NCI-H345 (cell line): ENCODE measurements at regions not wholly inside any gene's neighbourhood (a gene's known extent, or its start where the extent isn't known, plus 50 kb on each side); places are given as distances from the start of the nearest gene placed in this dataset.
"Not testable (repeated sequence)": the region's sequence is repeated elsewhere in the genome, so short reads cannot be mapped to it uniquely, and the experiment has no call there.

Experiments
- DNase-seq: peaks from one replicate; lab custom pipeline; 2025; lab: John Stamatoyannopoulos, UW

DNA sequence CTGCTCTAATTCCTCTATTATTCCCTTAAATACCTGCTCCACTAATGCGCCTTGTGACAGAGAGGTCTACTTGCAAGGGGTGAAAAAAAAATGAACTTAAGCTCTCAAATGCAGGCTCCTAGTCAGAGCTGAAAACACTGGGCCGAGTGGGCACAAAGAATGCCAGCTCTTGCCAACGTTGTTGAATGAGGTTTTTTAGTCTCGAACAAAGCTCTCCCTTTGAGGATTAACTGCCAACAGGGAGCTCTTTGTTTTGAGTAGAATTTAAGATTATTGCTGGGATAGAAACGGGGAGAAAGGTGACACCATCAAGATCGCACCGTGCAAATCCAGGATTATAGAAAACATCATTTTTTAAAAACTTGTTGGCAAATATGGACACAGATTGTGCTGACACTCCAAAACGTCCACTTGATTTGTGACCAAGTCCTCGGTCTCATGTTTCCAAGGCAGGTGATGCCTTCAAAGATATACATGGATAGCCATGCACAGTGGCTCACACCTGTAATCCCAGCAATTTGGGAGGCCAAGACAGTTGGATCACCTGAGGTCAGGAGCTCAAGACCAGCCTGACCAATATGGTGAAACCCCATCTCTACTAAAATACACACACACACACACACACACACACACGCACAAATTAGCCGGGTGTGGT lies 163.2 kb downstream of the BMP7 start:
- DNase-seq = no peak

- no peak for DNase-seq
Measured at GRCh38 chr20:57104113-57104512, 162.3 kb downstream of the BMP7 start.

DNA sequence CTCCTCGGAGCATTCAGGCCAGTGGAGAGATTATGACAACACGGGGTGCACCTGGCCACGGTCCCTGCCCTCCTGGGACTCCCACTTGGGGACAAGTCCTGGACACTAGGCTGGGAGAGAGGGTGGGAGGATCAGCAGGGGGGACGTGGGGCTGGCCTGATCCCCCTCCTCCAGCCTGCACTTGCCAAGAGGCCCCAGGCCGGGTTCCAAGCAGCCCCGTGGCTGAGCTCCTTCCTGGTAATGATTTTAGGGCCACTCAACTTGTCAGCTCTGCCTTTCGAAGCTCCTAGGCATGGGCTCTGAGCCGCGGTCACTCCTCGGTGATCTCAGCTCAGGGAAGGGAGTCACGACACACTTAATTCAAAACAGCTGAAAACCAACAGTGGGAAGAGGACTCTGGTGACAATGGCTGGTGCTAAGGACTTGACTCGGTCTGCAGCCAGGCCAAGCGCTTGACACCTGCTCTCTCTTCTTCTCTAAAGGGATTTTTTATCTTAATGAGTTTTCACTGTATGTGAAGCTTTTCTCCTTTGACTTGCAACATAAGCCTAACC lies 161.7 kb downstream of the BMP7 start:
- DNase-seq = no peak

DNA sequence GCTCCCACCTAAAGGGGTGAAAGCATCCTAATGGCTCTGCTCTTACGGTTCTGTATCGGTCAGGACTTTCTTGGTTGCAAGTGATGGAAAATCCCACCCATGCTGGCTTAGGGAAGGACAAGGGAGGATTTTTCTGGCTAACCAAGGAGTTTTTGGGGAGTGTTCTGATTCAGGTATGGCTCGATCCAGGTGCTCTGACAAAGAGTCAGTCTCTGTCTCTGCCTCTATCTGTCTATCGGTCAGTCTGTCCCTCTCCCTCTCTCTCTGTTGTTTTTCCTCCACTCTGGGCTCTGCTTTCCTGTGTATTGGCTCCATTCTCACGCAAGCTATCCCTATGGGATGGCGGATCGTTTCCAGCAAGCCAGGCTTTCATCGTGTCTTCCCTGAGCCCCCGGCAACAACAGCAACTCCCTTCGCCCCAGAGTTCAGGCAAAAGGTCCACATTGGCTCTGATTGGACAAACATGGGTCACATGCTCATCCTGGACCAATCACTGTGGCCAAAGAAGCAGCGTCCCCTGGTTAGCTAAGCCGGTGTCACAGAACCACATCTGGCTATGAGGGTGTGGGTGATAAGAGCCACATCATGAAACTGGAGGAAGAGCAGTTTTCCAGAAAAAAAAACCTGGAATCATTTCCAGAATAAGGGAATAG lies 160.3 kb downstream of the BMP7 start:
- no peak for DNase-seq

GRCh38 chr20:57106692-57107091 lies 159.7 kb downstream of the BMP7 start:
- DNase-seq = no peak

DNA sequence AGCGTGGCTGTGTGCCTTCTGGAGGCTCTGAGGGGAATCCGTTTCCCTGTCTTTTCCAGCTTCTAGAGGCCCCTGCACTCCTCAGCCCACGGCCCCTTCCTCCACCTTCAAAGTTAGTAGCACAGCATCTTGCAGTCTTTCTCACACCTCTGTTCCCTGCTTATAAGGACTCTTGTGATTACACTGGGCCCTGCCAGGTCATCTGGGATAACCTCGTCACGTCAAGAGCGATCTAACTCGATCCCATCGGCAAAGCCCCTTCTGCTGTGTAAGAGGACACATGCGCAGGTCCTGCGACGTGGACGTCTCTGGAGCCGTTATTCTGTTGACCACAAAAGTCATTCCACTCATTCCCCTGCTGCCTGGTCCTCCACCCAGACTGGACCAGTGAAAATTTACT lies 159.2 kb downstream of the BMP7 start:
- no peak for DNase-seq

DNA sequence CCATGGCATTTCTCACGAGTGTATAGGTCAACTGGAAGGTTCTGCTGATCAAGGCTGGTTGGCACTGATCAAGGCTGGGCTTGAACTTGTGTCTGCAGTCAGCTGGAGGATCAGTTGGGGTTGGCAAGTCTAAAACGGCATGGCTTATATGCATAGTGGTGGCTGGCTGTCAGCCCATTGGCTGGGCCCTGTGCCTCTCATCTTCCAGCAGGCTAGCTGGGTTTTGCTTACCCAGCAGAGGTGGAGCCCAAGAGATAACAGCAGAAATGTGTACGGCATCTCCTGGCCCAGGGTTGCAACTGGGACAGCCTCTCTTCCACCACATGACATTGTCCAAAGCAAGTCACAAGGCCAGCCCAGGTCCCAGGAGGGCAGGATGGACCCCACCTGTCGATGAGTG lies 158.2 kb downstream of the BMP7 start:
- DNase-seq = no peak

DNA sequence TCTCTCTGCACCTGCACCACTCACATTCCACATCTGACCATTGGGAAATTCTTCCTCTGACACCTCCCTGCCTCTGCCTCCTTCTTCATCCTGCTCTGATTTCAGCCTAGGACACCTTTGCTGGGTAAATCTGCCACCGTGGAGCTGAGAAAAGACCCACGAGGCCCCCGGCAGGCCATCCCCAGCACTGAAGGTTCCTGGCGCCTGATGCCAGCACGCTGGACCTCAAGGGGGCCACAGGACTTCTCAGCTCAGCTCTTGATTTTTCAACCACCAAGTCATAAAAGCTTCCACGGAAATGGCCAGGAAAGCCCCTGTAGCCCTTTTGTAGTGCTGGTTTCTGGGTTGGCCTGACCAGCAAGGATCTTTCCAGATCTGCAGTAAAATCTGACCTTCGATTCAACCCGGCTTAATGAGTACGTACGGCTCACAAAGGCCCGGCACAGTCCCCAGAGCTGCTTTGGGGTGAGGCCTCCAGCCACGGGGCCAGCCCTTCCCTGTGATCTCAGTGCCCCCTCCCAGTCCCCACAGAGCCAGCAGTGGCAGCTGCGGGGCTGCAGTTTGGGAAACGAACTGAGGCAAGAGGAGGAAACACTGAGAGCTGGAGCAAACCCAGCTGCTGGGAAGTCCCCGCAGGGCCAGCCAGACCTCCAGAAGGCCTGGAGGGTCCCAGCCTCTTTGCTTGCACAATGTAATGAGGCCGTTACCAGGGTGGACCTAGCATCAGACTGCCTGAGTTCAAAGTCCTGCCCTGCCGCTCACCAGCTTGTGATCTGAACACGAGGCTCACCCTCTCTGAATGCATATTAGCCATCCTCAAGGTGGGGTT lies 157.5 kb downstream of the BMP7 start:
- no peak for DNase-seq

DNA sequence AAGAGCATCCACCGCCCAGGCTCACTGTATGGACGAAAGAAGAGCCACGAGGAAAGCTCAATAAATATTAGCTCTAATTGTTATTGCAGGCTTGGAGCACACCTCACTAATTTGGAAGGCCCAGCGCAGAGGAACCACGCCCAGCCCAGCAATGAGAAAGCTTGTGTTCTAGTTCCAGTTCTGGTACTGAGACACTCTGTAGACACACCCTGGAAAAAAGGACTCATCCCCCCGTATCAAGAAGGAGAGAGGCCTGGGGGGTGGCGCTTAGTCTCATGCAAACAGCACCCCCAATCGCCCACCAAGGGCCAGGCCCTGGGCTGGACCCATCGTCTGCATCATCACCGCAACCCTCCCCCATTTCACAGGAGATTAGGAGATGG lies 156.9 kb downstream of the BMP7 start:
- DNase-seq = no peak

DNA sequence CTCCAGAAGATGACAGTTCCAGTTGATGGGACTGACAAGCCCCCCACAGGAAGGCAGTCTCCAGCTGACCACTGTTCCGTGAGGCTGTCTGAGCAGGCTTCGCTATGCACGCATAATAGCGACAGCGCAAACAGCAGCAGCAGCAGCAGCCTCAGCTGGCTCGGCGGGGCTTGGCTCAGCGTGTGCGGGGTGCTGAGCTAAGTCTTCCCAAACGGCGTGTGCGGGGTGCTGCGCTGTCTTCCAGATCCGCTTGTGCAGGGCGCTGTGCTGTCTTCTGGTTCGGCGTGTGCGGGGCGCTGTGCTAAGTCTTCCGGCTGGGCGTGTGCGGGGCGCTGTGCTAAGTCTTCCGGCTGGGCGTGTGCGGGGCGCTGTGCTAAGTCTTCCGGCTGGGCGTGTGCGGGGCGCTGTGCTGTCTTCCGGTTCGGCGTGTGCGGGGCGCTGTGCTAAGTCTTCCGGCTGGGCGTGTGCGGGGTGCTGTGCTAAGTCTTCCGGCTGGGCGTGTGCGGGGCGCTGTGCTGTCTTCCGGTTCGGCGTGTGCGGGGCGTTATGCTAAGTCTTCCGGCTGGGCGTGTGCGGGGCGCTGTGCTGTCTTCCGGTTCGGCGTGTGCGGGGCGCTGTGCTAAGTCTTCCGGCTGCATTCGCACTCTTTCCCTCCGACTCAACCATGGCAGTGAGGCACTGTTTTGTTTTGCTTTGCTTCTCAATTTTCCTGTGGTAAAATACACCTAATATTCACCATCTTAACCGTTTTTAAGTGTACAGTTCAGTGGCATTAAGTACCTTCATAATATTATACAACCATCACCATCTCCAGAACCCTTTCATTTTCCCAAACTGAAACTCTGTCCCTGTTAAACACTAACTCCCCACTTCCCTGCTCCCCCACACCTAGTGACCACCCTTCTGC lies 156.1 kb downstream of the BMP7 start:
- not testable (repeated sequence) for DNase-seq

DNA sequence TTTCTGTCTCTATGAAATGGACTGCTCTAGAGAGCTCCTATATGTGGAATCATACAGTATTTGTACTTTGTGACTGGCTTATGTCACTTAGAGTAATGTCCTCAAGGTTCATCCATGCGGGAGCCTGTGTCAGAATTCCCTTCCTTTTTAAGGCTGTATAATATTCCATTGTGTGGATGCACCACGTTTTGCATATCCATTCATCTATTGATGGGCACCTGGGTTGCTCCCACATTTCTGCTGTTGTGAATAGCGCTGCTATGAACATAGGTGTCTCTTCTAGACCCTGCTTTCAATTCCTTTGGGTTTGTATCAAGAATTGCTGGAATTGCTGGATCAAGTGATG lies 155.4 kb downstream of the BMP7 start:
- no peak for DNase-seq

GRCh38 chr20:57112448-57112847 lies 154.0 kb downstream of the BMP7 start:
- DNase-seq = no peak

- no peak for DNase-seq
Measured at GRCh38 chr20:57114290-57115005, 152.0 kb downstream of the BMP7 start.

DNA sequence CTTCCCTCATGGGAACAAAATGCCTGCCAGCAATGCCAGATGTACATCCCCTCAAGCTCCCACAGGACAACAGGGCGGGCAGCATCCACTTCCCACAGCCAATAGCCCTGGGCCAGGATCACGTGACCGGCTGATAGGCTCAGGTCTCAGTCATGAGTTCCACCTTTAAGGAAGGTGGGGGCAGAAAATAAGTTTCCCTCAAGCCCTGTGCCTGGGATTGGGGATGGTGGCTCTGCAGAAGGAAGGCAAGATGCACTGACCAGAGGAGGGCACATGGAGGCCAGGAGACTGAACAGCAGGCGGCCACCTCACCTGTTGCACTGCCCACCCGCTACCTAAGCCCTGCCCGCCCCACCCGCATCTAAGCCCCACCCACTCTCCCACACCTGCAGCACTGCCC lies 149.1 kb downstream of the BMP7 start:
- no peak for DNase-seq

DNA sequence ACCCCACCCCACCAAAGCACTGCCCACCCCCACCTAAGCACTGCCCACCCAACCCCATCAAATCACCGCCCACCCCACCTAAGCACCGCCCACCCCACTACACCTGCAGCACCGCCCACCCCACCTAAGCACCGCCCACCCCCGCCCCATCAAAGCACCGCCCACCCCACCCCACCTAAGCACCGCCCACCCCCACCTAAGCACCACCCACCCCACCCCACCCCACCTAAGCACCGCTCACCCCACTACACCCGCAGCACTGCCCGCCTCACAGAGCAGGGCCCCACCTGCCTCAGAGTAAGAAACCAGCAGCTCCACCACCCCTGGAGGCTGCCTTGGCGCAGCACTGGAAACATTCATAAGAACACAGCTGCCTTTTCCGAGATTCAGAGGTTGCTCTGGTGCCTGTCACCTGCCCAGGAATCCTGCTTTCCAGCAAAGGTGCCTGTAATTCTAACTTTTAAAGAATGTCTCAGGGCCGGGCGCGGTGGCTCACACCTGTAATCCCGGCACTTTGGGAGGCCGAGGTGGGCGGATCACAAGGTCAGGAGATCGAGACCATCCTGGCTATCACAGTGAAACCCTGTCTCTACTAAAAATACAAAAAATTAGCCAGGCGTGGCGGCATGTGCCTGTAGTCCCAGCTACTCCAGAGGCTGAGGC lies 148.2 kb downstream of the BMP7 start:
- DNase-seq = no peak
